DOHH2 (cell line): ENCODE measurements at regions not wholly inside any gene's neighbourhood (a gene's known extent, or its start where the extent isn't known, plus 50 kb on each side); places are given as distances from the start of the nearest gene placed in this dataset.

Experiments used
- CTCF ChIP-seq: fragments of 200-600 bp; sonication (generic); IDR thresholded peaks from one replicate; pipeline ENCODE4 v1.5.1; 2014; ENCODE audit warnings: antibody characterized with exemption, mild to moderate bottlenecking, low read depth, low read length; ENCODE audit not compliant: poor library complexity, severe bottlenecking
- EZH2phosphoT487 ChIP-seq: fragments of 200-600 bp; sonication (generic); IDR thresholded peaks from 2 replicates; pipeline ENCODE4 v1.6.1; 2017; ENCODE audit warnings: borderline replicate concordance, mild to moderate bottlenecking, antibody characterized with exemption, low read length, moderate library complexity, mixed read lengths

DNA sequence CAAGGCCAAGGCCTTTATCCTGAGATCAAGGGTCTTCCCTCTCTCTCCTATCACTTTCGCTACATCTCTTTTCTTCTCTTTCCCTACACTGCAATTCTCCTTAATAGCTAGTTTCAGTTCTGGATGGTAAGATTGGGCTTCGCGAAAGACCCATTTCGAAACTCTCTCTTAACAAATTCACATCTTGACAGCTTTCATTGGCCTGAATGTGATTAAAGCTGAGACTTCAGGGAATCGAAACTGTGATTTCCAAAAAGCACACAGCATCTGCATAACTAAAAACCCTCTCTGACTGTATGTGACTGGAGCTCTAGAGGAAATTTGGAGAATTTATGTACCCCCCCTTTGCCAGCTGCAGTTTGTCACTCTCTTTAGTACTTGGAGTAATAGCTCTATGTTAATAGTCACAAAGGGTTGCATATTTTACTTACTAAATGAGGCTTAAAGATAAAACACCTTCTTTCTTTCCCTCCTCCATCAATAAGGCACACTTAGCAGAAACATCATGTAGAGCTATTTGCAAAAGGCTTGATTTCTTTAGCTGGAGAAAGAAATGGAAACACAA, 105.3 kb upstream of the FAM20A start:
- TF ChIP-seq CTCF (no peak), EZH2phosphoT487 (no peak)
